OCI-LY1 (cell line): ENCODE measurements at regions not wholly inside any gene's neighbourhood (a gene's known extent, or its start where the extent isn't known, plus 50 kb on each side); places are given as distances from the start of the nearest gene placed in this dataset.

Source experiments
- H2AFZ ChIP-seq: fragments of 200-600 bp; sonication (generic), shearing (Covaris generic); 2 replicates; pipeline ENCODE4 v1.6.0; 2014; ENCODE audit warnings: antibody characterized with exemption, mild to moderate bottlenecking, low read length
- H3F3A ChIP-seq: fragments of 200-600 bp; sonication (generic), shearing (Covaris generic); 2 replicates; pipeline ENCODE4 v1.6.0; 2014; ENCODE audit warnings: mild to moderate bottlenecking, antibody characterized with exemption, low read length, moderate library complexity; ENCODE audit not compliant: insufficient read depth
- H3K27ac ChIP-seq: fragments of 200-600 bp; sonication (generic); 2 replicates; pipeline ENCODE4 v1.5.1; 2014; ENCODE audit warnings: low read length, mixed run types, mild to moderate bottlenecking, low read depth; ENCODE audit not compliant: poor library complexity, severe bottlenecking
- H3K27me3 ChIP-seq: fragments of 200-600 bp; sonication (generic); 2 replicates; pipeline ENCODE4 v1.6.0; 2014; ENCODE audit warnings: antibody characterized with exemption, mild to moderate bottlenecking, low read length, moderate library complexity; ENCODE audit not compliant: insufficient read depth
- H3K36me3 ChIP-seq: fragments of 200-600 bp; sonication (generic); 2 replicates; pipeline ENCODE4 v1.6.1; 2014; ENCODE audit warnings: mild to moderate bottlenecking, antibody characterized with exemption, low read length, moderate library complexity, mixed read lengths; ENCODE audit not compliant: insufficient read depth
- H3K4me1 ChIP-seq: fragments of 200-600 bp; sonication (generic); 2 replicates; pipeline ENCODE4 v1.5.1; 2014; ENCODE audit warnings: mild to moderate bottlenecking, low read length, moderate library complexity; ENCODE audit not compliant: insufficient read depth, severe bottlenecking
- H3K4me2 ChIP-seq: fragments of 200-600 bp; sonication (generic), shearing (Covaris generic); 2 replicates; pipeline ENCODE4 v1.6.1; 2014; ENCODE audit warnings: low read length
- H3K4me3 ChIP-seq: fragments of 200-600 bp; sonication (generic); 2 replicates; pipeline ENCODE4 v1.5.1; 2014; ENCODE audit warnings: low read length, low read depth, mild to moderate bottlenecking, mixed read lengths; ENCODE audit not compliant: poor library complexity, severe bottlenecking
- H3K79me2 ChIP-seq: fragments of 200-600 bp; shearing (Covaris generic); 2 replicates; pipeline ENCODE4 v1.6.1; 2016; ENCODE audit warnings: mixed run types, low read length, mixed read lengths; ENCODE audit not compliant: insufficient read depth
- H3K9ac ChIP-seq: fragments of 200-600 bp; sonication (generic), shearing (Covaris generic); 2 replicates; pipeline ENCODE4 v1.6.1; 2014; ENCODE audit warnings: mild to moderate bottlenecking, low read length, mixed read lengths
- H3K9me2 ChIP-seq: fragments of 200-600 bp; sonication (generic), shearing (Covaris generic); 2 replicates; pipeline ENCODE4 v1.6.1; 2014; ENCODE audit warnings: low read depth, mild to moderate bottlenecking, low read length, mixed read lengths
- H3K9me3 ChIP-seq: fragments of 200-600 bp; shearing (Covaris generic); 2 replicates; pipeline ENCODE4 v1.6.1; 2014; ENCODE audit warnings: low read length, mixed read lengths
- H4K20me1 ChIP-seq: fragments of 200-600 bp; sonication (generic), shearing (Covaris generic); 2 replicates; pipeline ENCODE4 v1.6.0; 2016; ENCODE audit warnings: mild to moderate bottlenecking, low read length; ENCODE audit not compliant: insufficient read depth
- EZH2 ChIP-seq: fragments of 200-600 bp; sonication (generic), shearing (Covaris generic); IDR thresholded peaks from 2 replicates; pipeline ENCODE4 v1.8.0; 2017; ENCODE audit warnings: borderline replicate concordance, mixed run types, mild to moderate bottlenecking, antibody characterized with exemption, low read length, moderate library complexity, mixed read lengths
- TF ChIP-seq, protein P1 (sequence below): fragments of 200-600 bp; sonication (generic), shearing (Covaris generic); IDR thresholded peaks from 2 replicates; pipeline ENCODE4 v1.5.1; 2017; ENCODE audit warnings: mild to moderate bottlenecking, antibody characterized with exemption, low read length, moderate library complexity, mixed read lengths

DNA sequence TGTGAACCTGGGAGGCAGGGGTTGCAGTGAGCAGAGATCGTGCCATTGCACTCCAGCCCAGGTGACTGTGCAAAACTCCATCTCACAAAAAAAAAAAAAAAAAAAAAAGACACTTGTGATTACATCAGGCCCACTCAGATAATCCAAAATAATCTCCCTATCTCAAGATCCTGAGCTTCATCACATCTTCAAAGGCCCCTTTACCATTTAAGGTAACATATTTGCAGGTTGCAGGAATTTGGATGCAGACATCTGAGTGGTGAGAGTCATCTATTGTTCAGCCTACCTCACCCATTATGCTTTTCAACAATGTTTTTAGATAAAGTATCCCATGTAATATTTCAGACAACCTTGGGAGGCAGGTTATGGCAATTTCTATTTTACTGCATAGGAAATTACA is 51.4 kb upstream of the EXOC4 start:
- H3K79me2 ChIP-seq = no peaks in the 10 kb centered on the region
- H2AFZ ChIP-seq = no peak overlapping the region
- no peaks in the 10 kb centered on the region for H3K9me2 ChIP-seq
- no peaks in the 10 kb centered on the region for H4K20me1 ChIP-seq
- H3K4me3 ChIP-seq = no peak overlapping the region
- no peak for TF ChIP-seq EZH2
- TF ChIP-seq, protein P1, sequence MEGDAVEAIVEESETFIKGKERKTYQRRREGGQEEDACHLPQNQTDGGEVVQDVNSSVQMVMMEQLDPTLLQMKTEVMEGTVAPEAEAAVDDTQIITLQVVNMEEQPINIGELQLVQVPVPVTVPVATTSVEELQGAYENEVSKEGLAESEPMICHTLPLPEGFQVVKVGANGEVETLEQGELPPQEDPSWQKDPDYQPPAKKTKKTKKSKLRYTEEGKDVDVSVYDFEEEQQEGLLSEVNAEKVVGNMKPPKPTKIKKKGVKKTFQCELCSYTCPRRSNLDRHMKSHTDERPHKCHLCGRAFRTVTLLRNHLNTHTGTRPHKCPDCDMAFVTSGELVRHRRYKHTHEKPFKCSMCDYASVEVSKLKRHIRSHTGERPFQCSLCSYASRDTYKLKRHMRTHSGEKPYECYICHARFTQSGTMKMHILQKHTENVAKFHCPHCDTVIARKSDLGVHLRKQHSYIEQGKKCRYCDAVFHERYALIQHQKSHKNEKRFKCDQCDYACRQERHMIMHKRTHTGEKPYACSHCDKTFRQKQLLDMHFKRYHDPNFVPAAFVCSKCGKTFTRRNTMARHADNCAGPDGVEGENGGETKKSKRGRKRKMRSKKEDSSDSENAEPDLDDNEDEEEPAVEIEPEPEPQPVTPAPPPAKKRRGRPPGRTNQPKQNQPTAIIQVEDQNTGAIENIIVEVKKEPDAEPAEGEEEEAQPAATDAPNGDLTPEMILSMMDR = no peak
- no peaks in the 10 kb centered on the region for H3F3A ChIP-seq
- H3K27me3 ChIP-seq = no peaks in the 10 kb centered on the region; the same call in 1 of the 2 replicates
- no peak overlapping the region for H3K9ac ChIP-seq
- H3K4me2 ChIP-seq = no peak overlapping the region
- no peaks in the 10 kb centered on the region for H3K4me1 ChIP-seq
- H3K27ac ChIP-seq = no peak overlapping the region
- H3K36me3 ChIP-seq = no peaks in the 10 kb centered on the region
- no peaks in the 10 kb centered on the region for H3K9me3 ChIP-seq

DNA sequence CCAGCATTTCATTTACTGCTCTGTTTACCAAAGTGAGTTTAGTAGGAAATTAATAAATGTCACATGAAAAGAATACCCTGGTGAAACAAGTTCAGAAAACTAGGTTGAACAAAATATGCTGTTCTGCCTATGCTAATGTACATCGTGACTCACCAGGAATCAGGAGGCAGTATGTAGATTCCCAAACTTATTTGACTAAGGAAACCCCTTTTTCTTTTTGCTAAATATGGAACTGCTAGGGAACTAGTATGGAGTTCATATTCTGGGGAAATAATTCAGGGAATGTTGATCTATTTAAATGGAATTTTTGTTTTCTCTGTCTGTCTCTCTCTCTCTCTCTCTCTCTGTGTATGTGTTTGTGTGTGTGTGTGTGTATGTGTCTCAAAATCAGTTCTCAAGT is 49.9 kb upstream of the EXOC4 start:
- Histone ChIP-seq H3K9me3 (no peaks in the 10 kb centered on the region), H4K20me1 (no peaks in the 10 kb centered on the region), H3K9ac (no peak overlapping the region), H3K4me3 (no peak overlapping the region), H3K4me2 (no peak overlapping the region), H3K79me2 (no peaks in the 10 kb centered on the region), H3K36me3 (no peaks in the 10 kb centered on the region), H3K27me3 (no peaks in the 10 kb centered on the region), H3F3A (no peaks in the 10 kb centered on the region), H2AFZ (no peak overlapping the region), H3K9me2 (no peaks in the 10 kb centered on the region), H3K4me1 (no peaks in the 10 kb centered on the region), H3K27ac (no peak overlapping the region)
- TF ChIP-seq EZH2 = no peak
- TF ChIP-seq, protein P1 = no peak
